ENCODE measurements at regions not wholly inside any gene's neighbourhood (a gene's known extent, or its start where the extent isn't known, plus 50 kb on each side); places are given as distances from the start of the nearest gene placed in this dataset.
A peak's percentile ranks its signal among the peaks of the same experiment; 100 is the strongest.

GRCh38 chr14:53885136-53885640 is 71.4 kb downstream of the BMP4 start:
- no peak for TF ChIP-seq CTCF (IDR thresholded peaks at IDR 0.05)
- intact Hi-C loops (cut with DNase I), result no loop called here

GRCh38 chr14:53884601-53885000 is 72.0 kb downstream of the BMP4 start:
- intact Hi-C loops (cut with DNase I), result no loop called here
- Histone ChIP-seq H3K4me3 (no peak overlapping the region), H3K36me3 (no peaks in the 10 kb centered on the region), H3K27me3 (no peaks in the 10 kb centered on the region), H3K9me3 (no peaks in the 10 kb centered on the region), H3K27ac (no peak overlapping the region), H3K4me1 (no peaks in the 10 kb centered on the region)
- DNase-seq (no peak), ATAC-seq (no peak)
- no peak for TF ChIP-seq CTCF (IDR thresholded peaks at IDR 0.05)

More at GRCh38 chr14:53885136-53885640, 71.4 kb downstream of the BMP4 start:
- Histone ChIP-seq H3K36me3 (no peaks in the 10 kb centered on the region), H3K4me1 (no peaks in the 10 kb centered on the region), H3K27ac (no peak overlapping the region), H3K4me3 (no peak overlapping the region), H3K27me3 (no peaks in the 10 kb centered on the region), H3K9me3 (no peaks in the 10 kb centered on the region)
- DNase-seq, result peak in 1 of 4 donors; percentile 45
- no peak for ATAC-seq

DNA sequence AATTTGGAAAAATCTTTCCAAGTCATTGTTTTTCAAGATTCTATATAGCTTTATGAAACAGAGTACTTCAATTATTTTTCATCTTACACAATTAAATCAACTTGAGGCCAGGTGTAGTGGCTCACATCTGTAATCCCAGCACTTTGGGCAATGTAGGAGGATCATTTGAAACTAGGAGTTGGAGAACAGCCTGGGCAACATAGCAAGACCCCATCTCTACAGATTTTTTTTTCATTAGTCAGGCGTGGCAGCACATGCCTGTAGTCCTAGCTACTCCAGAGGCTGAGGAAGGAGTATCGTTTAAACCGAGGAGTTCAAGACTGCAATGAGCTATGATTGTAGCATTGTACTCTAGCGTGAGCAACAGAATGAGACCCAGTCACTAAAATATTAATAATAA is 72.9 kb downstream of the BMP4 start:
- no peaks in the 10 kb centered on the region for H3K9me3 ChIP-seq
- no peaks in the 10 kb centered on the region for H3K4me1 ChIP-seq
- no peak for DNase-seq
- no peaks in the 10 kb centered on the region for H3K36me3 ChIP-seq
- ATAC-seq, result no peak
- no peak for TF ChIP-seq CTCF (IDR thresholded peaks at IDR 0.05)
- H3K27ac ChIP-seq, result no peak overlapping the region
- intact Hi-C loops (cut with DNase I), result no loop called here
- H3K27me3 ChIP-seq, result no peaks in the 10 kb centered on the region
- H3K4me3 ChIP-seq, result no peak overlapping the region

DNA sequence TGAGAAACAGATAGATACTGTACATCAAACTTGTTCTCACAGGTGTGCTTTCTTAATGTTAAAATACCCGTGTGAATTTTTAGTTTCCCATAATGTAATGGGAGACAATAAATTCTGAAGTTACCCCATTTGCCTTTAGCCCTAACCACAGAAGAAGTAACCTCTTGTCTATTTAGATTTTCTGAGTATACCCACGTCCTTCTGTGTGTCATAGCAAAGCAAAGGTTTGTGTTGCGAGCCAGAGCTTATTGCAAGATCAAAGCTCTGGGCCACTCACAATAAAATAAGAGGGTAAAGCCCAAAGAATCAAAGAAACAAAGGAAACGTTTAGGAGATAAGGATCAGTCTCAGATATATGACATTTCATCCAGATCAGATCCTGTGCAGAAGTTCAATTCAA is 73.9 kb downstream of the BMP4 start:
- DNase-seq, result no peak
- no peaks in the 10 kb centered on the region for H3K4me1 ChIP-seq
- no peak overlapping the region for H3K4me3 ChIP-seq
- no peak for ATAC-seq
- H3K27me3 ChIP-seq, result no peaks in the 10 kb centered on the region
- no peaks in the 10 kb centered on the region for H3K36me3 ChIP-seq
- no peak for TF ChIP-seq CTCF (IDR thresholded peaks at IDR 0.05)
- no peak overlapping the region for H3K27ac ChIP-seq
- H3K9me3 ChIP-seq, result no peaks in the 10 kb centered on the region
- intact Hi-C loops (cut with DNase I), result no loop called here

DNA sequence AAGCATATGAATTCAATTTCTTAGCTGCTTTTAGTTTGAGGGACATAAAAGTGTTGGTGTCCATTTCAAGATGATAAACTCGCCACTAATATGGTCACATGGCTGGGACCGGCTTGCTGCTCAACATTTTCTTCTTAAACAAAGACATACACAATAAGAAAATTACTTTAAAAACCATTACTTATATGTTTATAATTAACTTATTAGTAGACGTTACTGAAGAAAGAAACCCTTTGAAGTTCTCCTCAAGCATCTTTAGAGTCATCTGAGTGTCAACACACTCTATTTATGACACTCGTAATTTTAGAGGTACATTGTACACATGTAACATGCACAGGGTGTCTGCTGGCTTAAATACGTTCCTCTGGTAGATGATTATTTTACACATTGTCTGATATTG is 74.7 kb downstream of the BMP4 start:
- H3K36me3 ChIP-seq, result no peaks in the 10 kb centered on the region
- H3K9me3 ChIP-seq, result no peaks in the 10 kb centered on the region
- no peaks in the 10 kb centered on the region for H3K27me3 ChIP-seq
- DNase-seq, result no peak
- intact Hi-C loops (cut with DNase I), result no loop called here
- no peak overlapping the region for H3K4me3 ChIP-seq
- H3K4me1 ChIP-seq, result no peaks in the 10 kb centered on the region
- no peak overlapping the region for H3K27ac ChIP-seq
- no peak for ATAC-seq
- no peak for TF ChIP-seq CTCF (IDR thresholded peaks at IDR 0.05)

Measured in left lung (tissue), 4 donors.